GM12878 (cell line): ENCODE measurements at regions not wholly inside any gene's neighbourhood (a gene's known extent, or its start where the extent isn't known, plus 50 kb on each side); places are given as distances from the start of the nearest gene placed in this dataset.

Source experiments
- ATAC-seq: fragments of 200-7000 bp; cut with Tn5 transposase; 3 replicates; pipeline ENCODE4 v1.9.1; 2020; ENCODE audit warnings: mild to moderate bottlenecking, moderate library complexity
- BruUV-seq: library from RNA; stranded (reverse); fragments of 400-500 nt; replicated peaks from 2 replicates; lab custom pipeline; 2021; lab: Mats Ljungman, UMichigan
- CTCF ChIA-PET: fragments of 300-600 bp; sonication (Branson Sonifier 250); formaldehyde crosslinking; extraction: SDS; loops from one replicate; lab custom pipeline; 2021; ENCODE audit warnings: inconsistent platforms; lab: Yijun Ruan, JAX
- POLR2A ChIA-PET: fragments of 350-600 bp; formaldehyde crosslinking; extraction: SDS; loops from one replicate; lab custom pipeline; 2021; ENCODE audit warnings: inconsistent platforms; lab: Charles Lee
- RAD21 ChIA-PET: fragments of 300-600 bp; sonication (Branson Sonifier 250); formaldehyde crosslinking; loops from one replicate; lab custom pipeline; 2023; ENCODE audit warnings: antibody characterized with exemption; ENCODE audit not compliant: unreplicated experiment; lab: Charles Lee
- SMC1A ChIA-PET: fragments of 300-600 bp; sonication (Branson Sonifier 250); formaldehyde crosslinking; loops from one replicate; lab custom pipeline; 2023; ENCODE audit not compliant: unreplicated experiment, uncharacterized antibody; lab: Charles Lee
- DNase-seq: peaks from one replicate; pipeline ENCODE4 v3.0.0-alpha.2; 2011; ENCODE audit warnings: low read depth, low spot score
- FAIRE-seq: peaks from 3 replicates; lab custom pipeline; 2011; peaks lifted over from hg19 to GRCh38; lab: Jason Lieb, UNC
- H2AFZ ChIP-seq: 2 replicates; pipeline ENCODE4 v1.6.0; 2011; ENCODE audit warnings: low read depth, low read length, control low read depth; ENCODE audit not compliant: control insufficient read depth
- H3K27ac ChIP-seq: 2 replicates; pipeline ENCODE4 v1.5.1; 2011; ENCODE audit warnings: control low read depth; ENCODE audit not compliant: control insufficient read depth, insufficient read depth
- H3K27me3 ChIP-seq, 2 experiments: replicated peaks in 1 of 2; 2 replicates each; pipeline versions ENCODE4 v1.6.0 to v1.6.1; 2011; ENCODE audit warnings: low read length in 1 of 2; ENCODE audit not compliant: control insufficient read depth in 2 of 2, insufficient read depth in 2 of 2
- H3K36me3 ChIP-seq, 2 experiments: 2 replicates each; pipeline ENCODE4 v1.5.1; 2011; ENCODE audit warnings: low read length in 1 of 2; ENCODE audit not compliant: control insufficient read depth in 2 of 2, insufficient read depth in 2 of 2
- H3K4me1 ChIP-seq: 2 replicates; pipeline ENCODE4 v1.6.1; 2011; ENCODE audit warnings: mild to moderate bottlenecking, low read length, moderate library complexity, mixed read lengths; ENCODE audit not compliant: control insufficient read depth, insufficient read depth
- H3K4me2 ChIP-seq: 2 replicates; pipeline ENCODE4 v1.6.0; 2011; ENCODE audit warnings: control low read depth; ENCODE audit not compliant: control insufficient read depth, insufficient read depth
- H3K4me3 ChIP-seq: fragments of 200-600 bp; sonication (generic); 2 replicates; pipeline ENCODE4 v1.5.1; 2016
- H3K79me2 ChIP-seq: 2 replicates; pipeline ENCODE4 v1.6.0; 2011; ENCODE audit warnings: low read length; ENCODE audit not compliant: control insufficient read depth, insufficient read depth
- H3K9ac ChIP-seq: 2 replicates; pipeline ENCODE4 v1.8.0; 2011; ENCODE audit warnings: low read length, control low read depth, mixed read lengths; ENCODE audit not compliant: control insufficient read depth, insufficient read depth
- H3K9me3 ChIP-seq: replicated peaks from 3 replicates; pipeline ENCODE4 v1.5.1; 2011; ENCODE audit warnings: mild to moderate bottlenecking, low read length; ENCODE audit not compliant: control insufficient read depth, insufficient read depth
- H4K20me1 ChIP-seq: 2 replicates; pipeline ENCODE4 v1.6.0; 2011; ENCODE audit not compliant: control insufficient read depth, insufficient read depth
- CHD4 ChIP-seq: fragments of 200-600 bp; sonication (generic); IDR thresholded peaks from 2 replicates; pipeline ENCODE4 v1.6.1; 2016; ENCODE audit warnings: mild to moderate bottlenecking
- E2F8 ChIP-seq: fragments of 450-650 bp; IDR thresholded peaks from 2 replicates; pipeline ENCODE4 v1.6.1; 2018; ENCODE audit warnings: mild to moderate bottlenecking, low read depth, moderate library complexity; ENCODE audit not compliant: partially characterized antibody
- EZH2 ChIP-seq: IDR thresholded peaks from 2 replicates; pipeline ENCODE4 v1.6.1; 2012; ENCODE audit warnings: low read depth, mild to moderate bottlenecking, control low read depth, inconsistent platforms, low read length, borderline replicate concordance; ENCODE audit not compliant: control insufficient read depth
- GATAD2B ChIP-seq: fragments of 450-650 bp; conservative IDR thresholded peaks from 2 replicates; pipeline ENCODE4 v1.6.1; 2017; ENCODE audit warnings: low read depth, mild to moderate bottlenecking, moderate library complexity
- LARP7 ChIP-seq: fragments of 450-650 bp; IDR thresholded peaks from 2 replicates; pipeline ENCODE4 v1.6.1; 2017; ENCODE audit warnings: mild to moderate bottlenecking
- MAX ChIP-seq: IDR thresholded peaks from 2 replicates; pipeline ENCODE4 v1.6.1; 2012; ENCODE audit warnings: low read depth, low read length, improper control_type of control experiment
- MXI1 ChIP-seq: fragments of 150-350 bp; IDR thresholded peaks from 2 replicates; pipeline ENCODE4 v1.6.1; 2011; ENCODE audit warnings: low read depth, mild to moderate bottlenecking, inconsistent platforms, low read length, improper control_type of control experiment
- PBX3 ChIP-seq: IDR thresholded peaks from 2 replicates; pipeline ENCODE4 v1.6.1; 2011; ENCODE audit warnings: mild to moderate bottlenecking, low read depth, low read length, moderate library complexity; ENCODE audit not compliant: insufficient replicate concordance
- POLR2A ChIP-seq: IDR thresholded peaks from 2 replicates; pipeline ENCODE4 v1.6.1; 2011; ENCODE audit warnings: low read depth, mild to moderate bottlenecking, low read length
- SPI1 ChIP-seq: IDR thresholded peaks from 2 replicates; pipeline ENCODE4 v1.6.1; 2011; ENCODE audit warnings: low read depth, mild to moderate bottlenecking, low read length, moderate library complexity, borderline replicate concordance; ENCODE audit not compliant: insufficient read depth
- YY1 ChIP-seq: IDR thresholded peaks from 2 replicates; pipeline ENCODE4 v1.6.1; 2011; ENCODE audit warnings: low read depth, mild to moderate bottlenecking, low read length
- WGBS: methylation state at CpG from one replicate; pipeline ENCODE4 v1.1.6; 2016; ENCODE audit warnings: low lambda C conversion rate; ENCODE audit not compliant: insufficient replicate concordance, insufficient coverage; ENCODE audit errors: missing lambda C conversion rate; 5-methylcytosine and 5-hydroxymethylcytosine counted together
- in situ Hi-C: fragments of 300-500 bp; cut with MboI; formaldehyde crosslinking; loops from 9 replicates; pipeline ENCODE4 v1.14.3; 2018; ENCODE audit warnings: mixed read lengths
- intact Hi-C: fragments of 100-400 bp; cut with micrococcal nuclease; formaldehyde crosslinking; loops from one replicate; pipeline ENCODE4 v1.14.2; 2022; ENCODE audit not compliant: unreplicated experiment

GRCh38 chr13:48874165-48874564, 101.5 kb upstream of the FNDC3A start:
- H3K4me2 ChIP-seq = no peak overlapping the region
- ChIA-PET POLR2A (no interaction called here), SMC1A (no interaction called here), RAD21 (no interaction called here), CTCF (no interaction called here)
- H3K27ac ChIP-seq = no peak overlapping the region
- H3K36me3 ChIP-seq = no peaks in the 10 kb centered on the region
- no peaks in the 10 kb centered on the region for H4K20me1 ChIP-seq
- 24% methylated on average over 3 of the region's 3 CpGs for WGBS
- no peaks in the 10 kb centered on the region for H3K79me2 ChIP-seq
- no peak for ATAC-seq
- H2AFZ ChIP-seq = no peak overlapping the region
- no peak overlapping the region for H3K9ac ChIP-seq
- no peak overlapping the region for H3K4me3 ChIP-seq
- DNase-seq = no peak
- H3K4me1 ChIP-seq = no peaks in the 10 kb centered on the region
- H3K27me3 ChIP-seq = peaks cover 3% of the 10 kb centered on the region in 2 experiments; a peak in 2 of 4 replicates
- no peaks in the 10 kb centered on the region for H3K9me3 ChIP-seq
- BruUV-seq = no TSS peak
- no peak for TF ChIP-seq MXI1
- TF ChIP-seq POLR2A = no peak
- TF ChIP-seq LARP7 = no peak
- no peak for TF ChIP-seq PBX3
- no peak for TF ChIP-seq MAX
- no peak for TF ChIP-seq EZH2
- TF ChIP-seq SPI1 = no peak
- no peak for TF ChIP-seq E2F8
- no peak for TF ChIP-seq CHD4
- no peak for TF ChIP-seq GATAD2B
- no peak for TF ChIP-seq YY1
- in situ Hi-C loops = no loop called here
- intact Hi-C loops = no loop called here
- FAIRE-seq = no peak
